HG03575 (cell line): ENCODE measurements at regions not wholly inside any gene's neighbourhood (a gene's known extent, or its start where the extent isn't known, plus 50 kb on each side); places are given as distances from the start of the nearest gene placed in this dataset.

Source experiments
- ATAC-seq: cut with Tn5 transposase; IDR thresholded peaks from one replicate; pipeline ENCODE4 v1.9.1; 2021; ENCODE audit not compliant: unreplicated experiment, insufficient number of reproducible peaks, low FRiP score; ENCODE audit errors: extremely low read depth

- ATAC-seq: no peak
Observed at GRCh38 chr11:15888556-15889345, 467.6 kb downstream of the SOX6 start.

GRCh38 chr11:15889363-15890030 lies 466.8 kb downstream of the SOX6 start:
- no peak for ATAC-seq

GRCh38 chr11:15890031-15890713 lies 466.2 kb downstream of the SOX6 start:
- no peak for ATAC-seq

- no peak for ATAC-seq
Observed at GRCh38 chr11:15893080-15893492, 463.3 kb downstream of the SOX6 start.

GRCh38 chr11:15896026-15896425 lies 460.3 kb downstream of the SOX6 start:
- no peak for ATAC-seq

GRCh38 chr11:15896530-15896929 lies 459.8 kb downstream of the SOX6 start:
- no peak for ATAC-seq

- ATAC-seq: no peak
Observed at GRCh38 chr11:15897211-15897960, 459.0 kb downstream of the SOX6 start.

- ATAC-seq: no peak
Observed at GRCh38 chr11:15901054-15901453, 455.3 kb downstream of the SOX6 start.

- no peak for ATAC-seq
Observed at GRCh38 chr11:15901790-15902189, 454.6 kb downstream of the SOX6 start.

GRCh38 chr11:15903246-15903645 lies 453.1 kb downstream of the SOX6 start:
- ATAC-seq: no peak

GRCh38 chr11:15905366-15906104 lies 450.8 kb downstream of the SOX6 start:
- no peak for ATAC-seq

- no peak for ATAC-seq
Observed at GRCh38 chr11:15906481-15907035, 449.8 kb downstream of the SOX6 start.

GRCh38 chr11:15907806-15908205 lies 448.5 kb downstream of the SOX6 start:
- no peak for ATAC-seq

GRCh38 chr11:15909937-15910598 lies 446.3 kb downstream of the SOX6 start:
- no peak for ATAC-seq

GRCh38 chr11:15910761-15911160 lies 445.6 kb downstream of the SOX6 start:
- ATAC-seq: no peak

GRCh38 chr11:15911377-15912044 lies 444.8 kb downstream of the SOX6 start:
- ATAC-seq: no peak

- ATAC-seq: no peak
Observed at GRCh38 chr11:15912291-15912690, 444.1 kb downstream of the SOX6 start.
